ENCODE measurements at regions not wholly inside any gene's neighbourhood (a gene's known extent, or its start where the extent isn't known, plus 50 kb on each side); places are given as distances from the start of the nearest gene placed in this dataset.

- DNase-seq (ENCODE audit: low read depth, low spot score): no peak
Measured at GRCh38 chr2:138101718-138102117, 137.4 kb downstream of the HNMT start.

GRCh38 chr2:138102664-138103063 is 138.4 kb downstream of the HNMT start:
- DNase-seq (ENCODE audit: low read depth, low spot score): no peak
- in situ Hi-C loops (cut with HindIII; ENCODE audit: low pct_unique_long_range_greater_than_20kb, low sequenced_read_pairs): no loop called here

More at GRCh38 chr2:138101718-138102117, 137.4 kb downstream of the HNMT start:
- in situ Hi-C loops (cut with HindIII; ENCODE audit: low pct_unique_long_range_greater_than_20kb, low sequenced_read_pairs): no loop called here

GRCh38 chr2:138103156-138103555 is 138.9 kb downstream of the HNMT start:
- in situ Hi-C loops (cut with HindIII; ENCODE audit: low pct_unique_long_range_greater_than_20kb, low sequenced_read_pairs): no loop called here
- DNase-seq (ENCODE audit: low read depth, low spot score): no peak

GRCh38 chr2:138104071-138104470 is 139.8 kb downstream of the HNMT start:
- DNase-seq (ENCODE audit: low read depth, low spot score): no peak
- in situ Hi-C loops (cut with HindIII; ENCODE audit: low pct_unique_long_range_greater_than_20kb, low sequenced_read_pairs): no loop called here

- in situ Hi-C loops (cut with HindIII; ENCODE audit: low pct_unique_long_range_greater_than_20kb, low sequenced_read_pairs): no loop called here
- DNase-seq (ENCODE audit: low read depth, low spot score): no peak
Measured at GRCh38 chr2:138105358-138105757, 141.1 kb downstream of the HNMT start.

- DNase-seq (ENCODE audit: low read depth, low spot score): no peak
- in situ Hi-C loops (cut with HindIII; ENCODE audit: low pct_unique_long_range_greater_than_20kb, low sequenced_read_pairs): no loop called here
Measured at GRCh38 chr2:138106606-138107005, 142.3 kb downstream of the HNMT start.

GRCh38 chr2:138107288-138107687 is 143.0 kb downstream of the HNMT start:
- in situ Hi-C loops (cut with HindIII; ENCODE audit: low pct_unique_long_range_greater_than_20kb, low sequenced_read_pairs): no loop called here
- no peak for DNase-seq (ENCODE audit: low read depth, low spot score)

- in situ Hi-C loops (cut with HindIII; ENCODE audit: low pct_unique_long_range_greater_than_20kb, low sequenced_read_pairs): no loop called here
- DNase-seq (ENCODE audit: low read depth, low spot score): no peak
Measured at GRCh38 chr2:138110453-138111083, 146.3 kb downstream of the HNMT start.

- DNase-seq (ENCODE audit: low read depth, low spot score): no peak
Measured at GRCh38 chr2:138112536-138112935, 148.3 kb downstream of the HNMT start.

GRCh38 chr2:138113871-138114525 is 149.7 kb downstream of the HNMT start:
- no peak for DNase-seq (ENCODE audit: low read depth, low spot score)
- in situ Hi-C loops (cut with HindIII; ENCODE audit: low pct_unique_long_range_greater_than_20kb, low sequenced_read_pairs): no loop called here

More at GRCh38 chr2:138112536-138112935, 148.3 kb downstream of the HNMT start:
- in situ Hi-C loops (cut with HindIII; ENCODE audit: low pct_unique_long_range_greater_than_20kb, low sequenced_read_pairs): no loop called here

- DNase-seq (ENCODE audit: low read depth, low spot score): no peak
- in situ Hi-C loops (cut with HindIII; ENCODE audit: low pct_unique_long_range_greater_than_20kb, low sequenced_read_pairs): no loop called here
Measured at GRCh38 chr2:138115666-138116065, 151.4 kb downstream of the HNMT start.

GRCh38 chr2:138116456-138116855 is 152.2 kb downstream of the HNMT start:
- in situ Hi-C loops (cut with HindIII; ENCODE audit: low pct_unique_long_range_greater_than_20kb, low sequenced_read_pairs): no loop called here
- no peak for DNase-seq (ENCODE audit: low read depth, low spot score)

- in situ Hi-C loops (cut with HindIII; ENCODE audit: low pct_unique_long_range_greater_than_20kb, low sequenced_read_pairs): no loop called here
- DNase-seq (ENCODE audit: low read depth, low spot score): no peak
Measured at GRCh38 chr2:138121666-138122661, 157.7 kb downstream of the HNMT start.

- in situ Hi-C loops (cut with HindIII; ENCODE audit: low pct_unique_long_range_greater_than_20kb, low sequenced_read_pairs): no loop called here
- DNase-seq (ENCODE audit: low read depth, low spot score): no peak
Measured at GRCh38 chr2:138122891-138123290, 158.6 kb downstream of the HNMT start.

- in situ Hi-C loops (cut with HindIII; ENCODE audit: low pct_unique_long_range_greater_than_20kb, low sequenced_read_pairs): no loop called here
- DNase-seq (ENCODE audit: low read depth, low spot score): no peak
Measured at GRCh38 chr2:138123741-138124140, 159.5 kb downstream of the HNMT start.

GRCh38 chr2:138124521-138124920 is 160.2 kb downstream of the HNMT start:
- in situ Hi-C loops (cut with HindIII; ENCODE audit: low pct_unique_long_range_greater_than_20kb, low sequenced_read_pairs): no loop called here

GRCh38 chr2:138125306-138126288 is 161.3 kb downstream of the HNMT start:
- in situ Hi-C loops (cut with HindIII; ENCODE audit: low pct_unique_long_range_greater_than_20kb, low sequenced_read_pairs): no loop called here
- no peak for DNase-seq (ENCODE audit: low read depth, low spot score)

More at GRCh38 chr2:138124521-138124920, 160.2 kb downstream of the HNMT start:
- peak; percentile 47 for DNase-seq (ENCODE audit: low read depth, low spot score)
